ENCODE measurements at regions not wholly inside any gene's neighbourhood (a gene's known extent, or its start where the extent isn't known, plus 50 kb on each side); places are given as distances from the start of the nearest gene placed in this dataset.

DNA sequence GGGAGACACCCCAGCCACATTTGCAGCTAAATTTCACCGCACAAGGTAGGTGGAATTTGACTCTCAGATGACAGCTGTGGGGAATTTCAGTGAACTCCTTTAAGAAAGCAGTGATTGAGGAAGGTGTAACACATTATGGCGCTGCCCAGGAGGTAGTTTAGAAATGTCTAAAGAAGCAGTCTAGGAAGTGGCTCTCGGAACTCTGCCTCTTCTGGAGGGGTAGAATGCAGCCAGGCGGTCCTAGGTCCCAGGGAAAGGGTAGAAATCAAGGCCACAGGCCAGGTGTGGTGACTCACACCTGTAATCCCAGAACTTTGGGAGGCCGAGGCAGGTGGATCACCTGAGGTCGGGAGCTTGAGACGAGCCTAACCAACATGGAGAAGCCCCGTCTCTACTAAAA is 179.0 kb upstream of the HAAO start:
- TF ChIP-seq TAF1 (IDR thresholded peaks at IDR 0.05; ENCODE audit: low read depth), result no peak
- TF ChIP-seq, protein P1, sequence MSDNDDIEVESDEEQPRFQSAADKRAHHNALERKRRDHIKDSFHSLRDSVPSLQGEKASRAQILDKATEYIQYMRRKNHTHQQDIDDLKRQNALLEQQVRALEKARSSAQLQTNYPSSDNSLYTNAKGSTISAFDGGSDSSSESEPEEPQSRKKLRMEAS (IDR thresholded peaks at IDR 0.05), result no peak
- TF ChIP-seq, protein P2, sequence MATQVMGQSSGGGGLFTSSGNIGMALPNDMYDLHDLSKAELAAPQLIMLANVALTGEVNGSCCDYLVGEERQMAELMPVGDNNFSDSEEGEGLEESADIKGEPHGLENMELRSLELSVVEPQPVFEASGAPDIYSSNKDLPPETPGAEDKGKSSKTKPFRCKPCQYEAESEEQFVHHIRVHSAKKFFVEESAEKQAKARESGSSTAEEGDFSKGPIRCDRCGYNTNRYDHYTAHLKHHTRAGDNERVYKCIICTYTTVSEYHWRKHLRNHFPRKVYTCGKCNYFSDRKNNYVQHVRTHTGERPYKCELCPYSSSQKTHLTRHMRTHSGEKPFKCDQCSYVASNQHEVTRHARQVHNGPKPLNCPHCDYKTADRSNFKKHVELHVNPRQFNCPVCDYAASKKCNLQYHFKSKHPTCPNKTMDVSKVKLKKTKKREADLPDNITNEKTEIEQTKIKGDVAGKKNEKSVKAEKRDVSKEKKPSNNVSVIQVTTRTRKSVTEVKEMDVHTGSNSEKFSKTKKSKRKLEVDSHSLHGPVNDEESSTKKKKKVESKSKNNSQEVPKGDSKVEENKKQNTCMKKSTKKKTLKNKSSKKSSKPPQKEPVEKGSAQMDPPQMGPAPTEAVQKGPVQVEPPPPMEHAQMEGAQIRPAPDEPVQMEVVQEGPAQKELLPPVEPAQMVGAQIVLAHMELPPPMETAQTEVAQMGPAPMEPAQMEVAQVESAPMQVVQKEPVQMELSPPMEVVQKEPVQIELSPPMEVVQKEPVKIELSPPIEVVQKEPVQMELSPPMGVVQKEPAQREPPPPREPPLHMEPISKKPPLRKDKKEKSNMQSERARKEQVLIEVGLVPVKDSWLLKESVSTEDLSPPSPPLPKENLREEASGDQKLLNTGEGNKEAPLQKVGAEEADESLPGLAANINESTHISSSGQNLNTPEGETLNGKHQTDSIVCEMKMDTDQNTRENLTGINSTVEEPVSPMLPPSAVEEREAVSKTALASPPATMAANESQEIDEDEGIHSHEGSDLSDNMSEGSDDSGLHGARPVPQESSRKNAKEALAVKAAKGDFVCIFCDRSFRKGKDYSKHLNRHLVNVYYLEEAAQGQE (IDR thresholded peaks at IDR 0.05; ENCODE audit: low read depth), result no peak
- TF ChIP-seq TCF12 (IDR thresholded peaks at IDR 0.05; ENCODE audit: low read depth), result no peak
- no peak for TF ChIP-seq TEAD4 (IDR thresholded peaks at IDR 0.05)
- no peak for TF ChIP-seq RAD21 (IDR thresholded peaks at IDR 0.05; ENCODE audit: low read depth)
- TF ChIP-seq CEBPB (IDR thresholded peaks at IDR 0.05), result no peak
- no peak for TF ChIP-seq ZBTB7A (IDR thresholded peaks at IDR 0.05; ENCODE audit: low read depth)

Measured in Ishikawa (cell line).